ENCODE measurements at regions not wholly inside any gene's neighbourhood (a gene's known extent, or its start where the extent isn't known, plus 50 kb on each side); places are given as distances from the start of the nearest gene placed in this dataset.

GRCh38 chr6:101302593-101302992, 90.9 kb upstream of the GRIK2 start:
- Histone ChIP-seq H3K9me3 (no peaks in the 10 kb centered on the region), H3K27me3 (ENCODE audit: low read depth) (no peaks in the 10 kb centered on the region), H3K27ac (no peak overlapping the region), H3K4me1 (no peaks in the 10 kb centered on the region), H3K4me3 (no peak overlapping the region), H3K36me3 (no peaks in the 10 kb centered on the region)
- TF ChIP-seq, protein P1, sequence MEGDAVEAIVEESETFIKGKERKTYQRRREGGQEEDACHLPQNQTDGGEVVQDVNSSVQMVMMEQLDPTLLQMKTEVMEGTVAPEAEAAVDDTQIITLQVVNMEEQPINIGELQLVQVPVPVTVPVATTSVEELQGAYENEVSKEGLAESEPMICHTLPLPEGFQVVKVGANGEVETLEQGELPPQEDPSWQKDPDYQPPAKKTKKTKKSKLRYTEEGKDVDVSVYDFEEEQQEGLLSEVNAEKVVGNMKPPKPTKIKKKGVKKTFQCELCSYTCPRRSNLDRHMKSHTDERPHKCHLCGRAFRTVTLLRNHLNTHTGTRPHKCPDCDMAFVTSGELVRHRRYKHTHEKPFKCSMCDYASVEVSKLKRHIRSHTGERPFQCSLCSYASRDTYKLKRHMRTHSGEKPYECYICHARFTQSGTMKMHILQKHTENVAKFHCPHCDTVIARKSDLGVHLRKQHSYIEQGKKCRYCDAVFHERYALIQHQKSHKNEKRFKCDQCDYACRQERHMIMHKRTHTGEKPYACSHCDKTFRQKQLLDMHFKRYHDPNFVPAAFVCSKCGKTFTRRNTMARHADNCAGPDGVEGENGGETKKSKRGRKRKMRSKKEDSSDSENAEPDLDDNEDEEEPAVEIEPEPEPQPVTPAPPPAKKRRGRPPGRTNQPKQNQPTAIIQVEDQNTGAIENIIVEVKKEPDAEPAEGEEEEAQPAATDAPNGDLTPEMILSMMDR (IDR thresholded peaks at IDR 0.05), result no peak
- DNase-seq (no peak), ATAC-seq (no peak)
- intact Hi-C loops (cut with DNase I), result no loop called here

GRCh38 chr6:101303495-101303894, 90.0 kb upstream of the GRIK2 start:
- H3K27ac ChIP-seq, result no peak overlapping the region
- intact Hi-C loops (cut with DNase I), result no loop called here
- H3K36me3 ChIP-seq, result no peaks in the 10 kb centered on the region
- no peaks in the 10 kb centered on the region for H3K4me1 ChIP-seq
- ATAC-seq (no peak), DNase-seq (no peak)
- H3K9me3 ChIP-seq, result no peaks in the 10 kb centered on the region
- TF ChIP-seq, protein P1 (IDR thresholded peaks at IDR 0.05), result no peak
- H3K27me3 ChIP-seq (ENCODE audit: low read depth), result no peaks in the 10 kb centered on the region
- no peak overlapping the region for H3K4me3 ChIP-seq

DNA sequence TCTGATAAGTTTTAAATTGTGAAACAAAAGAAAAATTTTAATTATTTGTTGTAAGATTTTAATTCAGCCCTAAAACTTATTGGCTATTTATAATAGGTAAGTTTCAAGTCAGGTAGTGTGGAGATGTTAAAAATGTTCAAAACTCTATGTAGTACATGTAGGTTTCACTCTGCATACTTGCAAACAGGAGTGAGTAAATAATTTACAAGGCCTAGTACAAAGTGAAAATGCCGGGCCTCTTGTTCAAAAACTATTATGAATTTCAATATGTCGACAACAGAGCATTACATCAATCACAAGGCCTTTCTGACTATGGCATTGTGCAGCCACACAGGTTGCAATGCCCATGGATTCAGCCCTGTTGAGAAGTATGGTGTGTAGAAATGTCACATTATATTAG, 80.9 kb upstream of the GRIK2 start:
- no peak overlapping the region for H3K27ac ChIP-seq
- H3K4me1 ChIP-seq, result no peaks in the 10 kb centered on the region
- no peaks in the 10 kb centered on the region for H3K27me3 ChIP-seq (ENCODE audit: low read depth)
- ATAC-seq (no peak), DNase-seq (no peak)
- H3K4me3 ChIP-seq, result no peak overlapping the region
- no peaks in the 10 kb centered on the region for H3K36me3 ChIP-seq
- H3K9me3 ChIP-seq, result no peaks in the 10 kb centered on the region
- intact Hi-C loops (cut with DNase I), result no loop called here
- TF ChIP-seq, protein P1 (IDR thresholded peaks at IDR 0.05), result no peak

GRCh38 chr6:101322921-101323320, 70.6 kb upstream of the GRIK2 start:
- H3K36me3 ChIP-seq, result no peaks in the 10 kb centered on the region
- no peaks in the 10 kb centered on the region for H3K4me1 ChIP-seq
- H3K4me3 ChIP-seq, result no peak overlapping the region
- H3K27me3 ChIP-seq (ENCODE audit: low read depth), result no peaks in the 10 kb centered on the region
- DNase-seq (no peak), ATAC-seq (no peak)
- intact Hi-C loops (cut with DNase I), result no loop called here
- no peak overlapping the region for H3K27ac ChIP-seq
- H3K9me3 ChIP-seq, result no peaks in the 10 kb centered on the region
- TF ChIP-seq, protein P1 (IDR thresholded peaks at IDR 0.05), result no peak

GRCh38 chr6:101326411-101326810, 67.1 kb upstream of the GRIK2 start:
- H3K27ac ChIP-seq, result no peak overlapping the region

More at GRCh38 chr6:101326411-101326810, 67.1 kb upstream of the GRIK2 start:
- Histone ChIP-seq H3K9me3 (no peaks in the 10 kb centered on the region), H3K27me3 (ENCODE audit: low read depth) (no peaks in the 10 kb centered on the region), H3K4me1 (no peaks in the 10 kb centered on the region), H3K36me3 (no peaks in the 10 kb centered on the region), H3K4me3 (no peak overlapping the region)
- no peak for DNase-seq
- TF ChIP-seq, protein P1 (IDR thresholded peaks at IDR 0.05), result no peak
- intact Hi-C loops (cut with DNase I), result no loop called here
- ATAC-seq, result no peak

All from lower lobe of right lung (tissue), 2 donors.